Kidney (tissue), 13 donors: ENCODE measurements at regions not wholly inside any gene's neighbourhood (a gene's known extent, or its start where the extent isn't known, plus 50 kb on each side); places are given as distances from the start of the nearest gene placed in this dataset.

Experiments used
- DNase-seq, 5 donors: peaks; one replicate each; pipeline ENCODE4 v3.0.0-alpha.2; 2013 to 2020
- FAIRE-seq: peaks from 2 replicates; lab custom pipeline; 2012; peaks lifted over from hg19 to GRCh38; lab: Jason Lieb, UNC
- H3K27ac ChIP-seq, 2 donors: one replicate each; pipeline ENCODE4 v1.7.0; 2013; ENCODE audit warnings: low read depth in 2 of 2, low read length in 2 of 2, inconsistent platforms in 1 of 2
- H3K27me3 ChIP-seq: one replicate; pipeline ENCODE4 v1.7.1; 2013; ENCODE audit warnings: low read length, inconsistent platforms; ENCODE audit not compliant: control insufficient read depth, insufficient read depth
- H3K36me3 ChIP-seq, 3 donors: one replicate each; pipeline versions ENCODE4 v1.7.0 to v1.7.1; 2013; ENCODE audit warnings: low read length in 3 of 3, control low read depth in 1 of 3, inconsistent platforms in 1 of 3; ENCODE audit not compliant: insufficient read depth in 3 of 3, control insufficient read depth in 2 of 3
- H3K4me1 ChIP-seq, 3 donors: one replicate each; pipeline versions ENCODE4 v1.7.0 to v1.7.1; 2013; ENCODE audit warnings: low read length in 3 of 3, inconsistent platforms in 1 of 3, low read depth in 1 of 3; ENCODE audit not compliant: control insufficient read depth in 2 of 3, insufficient read depth in 2 of 3
- H3K4me3 ChIP-seq, 3 donors: one replicate each; pipeline versions ENCODE4 v1.7.0 to v1.8.1; 2013; ENCODE audit warnings: low read length in 3 of 3, control low read depth in 1 of 3, inconsistent platforms in 1 of 3
- H3K9ac ChIP-seq, 3 donors: one replicate each; pipeline versions ENCODE4 v1.7.0 to v1.7.1; 2013; ENCODE audit warnings: low read length in 3 of 3, control low read depth in 1 of 3, inconsistent platforms in 1 of 3
- H3K9me3 ChIP-seq, 3 donors: one replicate each; pipeline versions ENCODE4 v1.7.0 to v1.7.1; 2013; ENCODE audit warnings: low read length in 3 of 3, control low read depth in 1 of 3, inconsistent platforms in 1 of 3; ENCODE audit not compliant: control insufficient read depth in 2 of 3, insufficient read depth in 1 of 3
- intact Hi-C: fragments of 100-400 bp; cut with DNase I; formaldehyde crosslinking; loops from one replicate; pipeline ENCODE4 v1.11.1; 2022
- TF ChIP-seq, protein P1 (sequence below): IDR thresholded peaks from 3 replicates; pipeline ENCODE4 v1.5.1; 2012; ENCODE audit warnings: mild to moderate bottlenecking, moderate library complexity, borderline replicate concordance; ENCODE audit not compliant: insufficient read depth; ENCODE audit errors: extremely low read depth
- donor health status: control.
- donor health status: control.
- donor health status: control.
- donor health status: control.
- donor health status: control.
- donor health status: DM: yes; HTN: yes; CAD: no.
- donor health status: Normal renal cell carcinoma (clear cell type).

- H3K27me3 ChIP-seq, result no peaks in the 10 kb centered on the region
- DNase-seq (no peak), FAIRE-seq (no peak)
- no peak overlapping the region for H3K4me3 ChIP-seq
- H3K9me3 ChIP-seq, result no peaks in the 10 kb centered on the region
- intact Hi-C loops, result no loop called here
- TF ChIP-seq, protein P1, sequence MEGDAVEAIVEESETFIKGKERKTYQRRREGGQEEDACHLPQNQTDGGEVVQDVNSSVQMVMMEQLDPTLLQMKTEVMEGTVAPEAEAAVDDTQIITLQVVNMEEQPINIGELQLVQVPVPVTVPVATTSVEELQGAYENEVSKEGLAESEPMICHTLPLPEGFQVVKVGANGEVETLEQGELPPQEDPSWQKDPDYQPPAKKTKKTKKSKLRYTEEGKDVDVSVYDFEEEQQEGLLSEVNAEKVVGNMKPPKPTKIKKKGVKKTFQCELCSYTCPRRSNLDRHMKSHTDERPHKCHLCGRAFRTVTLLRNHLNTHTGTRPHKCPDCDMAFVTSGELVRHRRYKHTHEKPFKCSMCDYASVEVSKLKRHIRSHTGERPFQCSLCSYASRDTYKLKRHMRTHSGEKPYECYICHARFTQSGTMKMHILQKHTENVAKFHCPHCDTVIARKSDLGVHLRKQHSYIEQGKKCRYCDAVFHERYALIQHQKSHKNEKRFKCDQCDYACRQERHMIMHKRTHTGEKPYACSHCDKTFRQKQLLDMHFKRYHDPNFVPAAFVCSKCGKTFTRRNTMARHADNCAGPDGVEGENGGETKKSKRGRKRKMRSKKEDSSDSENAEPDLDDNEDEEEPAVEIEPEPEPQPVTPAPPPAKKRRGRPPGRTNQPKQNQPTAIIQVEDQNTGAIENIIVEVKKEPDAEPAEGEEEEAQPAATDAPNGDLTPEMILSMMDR, result no peak
- no peak overlapping the region for H3K9ac ChIP-seq
- H3K4me1 ChIP-seq, result peaks cover 0 to 4% (median 0%) of the 10 kb centered on the region in 3 donors
- H3K36me3 ChIP-seq, result no peaks in the 10 kb centered on the region
- H3K27ac ChIP-seq, result no peak overlapping the region
These were observed 95.2 kb downstream of the BANF2 start for GRCh38 chr20:17795003-17795402.

DNA sequence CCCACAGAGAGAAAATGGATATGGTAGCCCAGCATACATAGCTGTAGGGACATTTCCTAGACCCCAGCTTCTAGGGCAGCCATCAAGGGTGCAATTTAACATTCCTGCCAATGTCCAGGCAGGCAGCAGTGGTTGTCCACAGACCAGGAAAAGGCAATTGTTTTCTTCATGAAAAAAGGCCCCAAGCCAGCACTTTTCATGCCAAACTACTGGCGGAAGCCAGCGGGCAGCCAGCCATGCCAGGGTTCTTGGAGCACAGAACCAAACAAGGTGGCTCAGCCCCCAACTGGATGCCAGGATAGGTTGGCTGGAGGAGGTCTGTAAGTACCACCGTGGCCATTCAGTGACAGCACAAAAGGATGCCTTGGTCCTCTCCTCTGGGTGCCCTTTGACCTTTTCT, 94.6 kb downstream of the BANF2 start:
- DNase-seq (no peak), FAIRE-seq (no peak)
- Histone ChIP-seq H3K4me3 (no peak overlapping the region), H3K27me3 (no peaks in the 10 kb centered on the region), H3K4me1 (peaks cover 0 to 4% (median 0%) of the 10 kb centered on the region in 3 donors), H3K27ac (no peak overlapping the region), H3K9ac (no peak overlapping the region), H3K36me3 (no peaks in the 10 kb centered on the region), H3K9me3 (no peaks in the 10 kb centered on the region)
- intact Hi-C loops, result no loop called here
- TF ChIP-seq, protein P1, result no peak

- no peak overlapping the region for H3K27ac ChIP-seq
- TF ChIP-seq, protein P1, result no peak
- FAIRE-seq (no peak), DNase-seq (no peak)
- H3K4me3 ChIP-seq, result no peak overlapping the region
- no peaks in the 10 kb centered on the region for H3K27me3 ChIP-seq
- intact Hi-C loops, result no loop called here
- peaks cover 0 to 4% (median 0%) of the 10 kb centered on the region in 3 donors for H3K4me1 ChIP-seq
- H3K9ac ChIP-seq, result no peak overlapping the region
- H3K9me3 ChIP-seq, result no peaks in the 10 kb centered on the region
- no peaks in the 10 kb centered on the region for H3K36me3 ChIP-seq
These were observed 94.2 kb downstream of the BANF2 start for GRCh38 chr20:17793986-17794385.

DNA sequence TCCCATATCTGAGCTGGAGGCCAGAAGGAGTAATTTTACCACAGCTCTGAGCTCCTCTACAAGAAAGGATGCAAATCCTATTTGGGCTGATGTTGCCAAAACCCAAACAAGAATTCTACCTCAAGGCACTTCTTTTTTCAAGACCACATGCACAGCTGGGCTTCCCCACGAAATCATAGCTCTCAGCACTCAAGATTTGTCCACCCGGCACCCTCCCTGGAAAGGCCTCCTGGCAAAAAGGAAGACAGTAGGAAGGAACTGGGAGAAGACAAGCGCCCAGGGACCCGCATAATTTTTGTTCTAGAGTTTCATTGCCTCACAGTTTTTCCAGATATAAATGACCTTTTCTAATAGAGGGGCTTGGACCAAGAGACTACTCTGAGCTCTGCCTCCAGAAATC, 90.5 kb downstream of the BANF2 start:
- DNase-seq (no peak), FAIRE-seq (no peak)
- Histone ChIP-seq H3K4me3 (no peak overlapping the region), H3K9ac (no peak overlapping the region), H3K4me1 (peaks cover 0 to 4% (median 0%) of the 10 kb centered on the region in 3 donors), H3K27ac (no peak overlapping the region), H3K9me3 (no peaks in the 10 kb centered on the region), H3K27me3 (no peaks in the 10 kb centered on the region), H3K36me3 (no peaks in the 10 kb centered on the region)
- intact Hi-C loops, result no loop called here
- TF ChIP-seq, protein P1, result no peak
